GM12874 (cell line): ENCODE measurements at regions not wholly inside any gene's neighbourhood (a gene's known extent, or its start where the extent isn't known, plus 50 kb on each side); places are given as distances from the start of the nearest gene placed in this dataset.

ENCODE experiments used
- TF ChIP-seq, protein P1 (sequence below): IDR thresholded peaks from 2 replicates; pipeline ENCODE4 v1.5.1; 2011; ENCODE audit warnings: low read depth, mild to moderate bottlenecking, control low read depth, low read length, moderate library complexity; ENCODE audit not compliant: insufficient read depth

DNA sequence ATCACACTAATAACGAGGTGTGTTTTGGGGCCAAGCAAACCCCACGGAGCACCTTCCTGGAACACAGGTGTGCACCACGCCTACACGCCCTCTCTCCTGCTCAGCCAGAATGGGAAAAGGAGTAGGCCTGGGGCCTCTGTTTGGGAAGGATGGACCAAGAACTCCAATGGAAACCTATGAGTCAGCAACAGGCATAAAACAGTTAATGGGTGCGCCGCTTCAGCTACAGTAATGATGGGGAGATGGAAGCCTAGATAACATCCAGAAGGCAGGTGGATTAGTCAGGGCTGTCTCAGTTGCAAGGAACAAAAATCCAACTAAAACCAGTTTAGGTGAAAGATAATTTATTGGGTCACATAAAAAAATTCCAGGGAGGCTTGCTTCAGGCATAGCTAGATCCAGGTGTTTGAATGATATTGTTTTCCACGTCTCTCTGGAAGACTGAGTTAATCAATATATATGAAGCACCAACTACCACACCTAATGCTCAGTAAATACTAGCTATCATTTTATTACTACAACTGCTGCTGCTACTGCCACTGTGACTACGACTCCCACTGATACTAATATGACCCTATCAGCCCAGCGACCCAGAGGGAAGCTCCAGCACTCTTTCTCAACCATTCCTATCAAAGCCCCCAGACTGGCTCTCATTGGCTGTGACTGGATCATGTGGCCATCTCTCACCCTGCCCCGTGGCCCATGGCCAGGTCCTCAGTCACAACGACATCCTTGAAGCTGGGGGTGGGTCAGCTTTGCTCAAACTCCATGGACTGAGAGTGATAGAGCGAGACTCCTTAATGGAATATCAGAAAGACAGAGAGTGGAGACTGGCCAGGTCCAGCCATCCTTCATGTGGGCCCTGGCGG lies 155.2 kb upstream of the PTPN1 start:
- TF ChIP-seq, protein P1, sequence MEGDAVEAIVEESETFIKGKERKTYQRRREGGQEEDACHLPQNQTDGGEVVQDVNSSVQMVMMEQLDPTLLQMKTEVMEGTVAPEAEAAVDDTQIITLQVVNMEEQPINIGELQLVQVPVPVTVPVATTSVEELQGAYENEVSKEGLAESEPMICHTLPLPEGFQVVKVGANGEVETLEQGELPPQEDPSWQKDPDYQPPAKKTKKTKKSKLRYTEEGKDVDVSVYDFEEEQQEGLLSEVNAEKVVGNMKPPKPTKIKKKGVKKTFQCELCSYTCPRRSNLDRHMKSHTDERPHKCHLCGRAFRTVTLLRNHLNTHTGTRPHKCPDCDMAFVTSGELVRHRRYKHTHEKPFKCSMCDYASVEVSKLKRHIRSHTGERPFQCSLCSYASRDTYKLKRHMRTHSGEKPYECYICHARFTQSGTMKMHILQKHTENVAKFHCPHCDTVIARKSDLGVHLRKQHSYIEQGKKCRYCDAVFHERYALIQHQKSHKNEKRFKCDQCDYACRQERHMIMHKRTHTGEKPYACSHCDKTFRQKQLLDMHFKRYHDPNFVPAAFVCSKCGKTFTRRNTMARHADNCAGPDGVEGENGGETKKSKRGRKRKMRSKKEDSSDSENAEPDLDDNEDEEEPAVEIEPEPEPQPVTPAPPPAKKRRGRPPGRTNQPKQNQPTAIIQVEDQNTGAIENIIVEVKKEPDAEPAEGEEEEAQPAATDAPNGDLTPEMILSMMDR: no peak

GRCh38 chr20:50355590-50356524 lies 154.3 kb upstream of the PTPN1 start:
- TF ChIP-seq, protein P1: no peak

DNA sequence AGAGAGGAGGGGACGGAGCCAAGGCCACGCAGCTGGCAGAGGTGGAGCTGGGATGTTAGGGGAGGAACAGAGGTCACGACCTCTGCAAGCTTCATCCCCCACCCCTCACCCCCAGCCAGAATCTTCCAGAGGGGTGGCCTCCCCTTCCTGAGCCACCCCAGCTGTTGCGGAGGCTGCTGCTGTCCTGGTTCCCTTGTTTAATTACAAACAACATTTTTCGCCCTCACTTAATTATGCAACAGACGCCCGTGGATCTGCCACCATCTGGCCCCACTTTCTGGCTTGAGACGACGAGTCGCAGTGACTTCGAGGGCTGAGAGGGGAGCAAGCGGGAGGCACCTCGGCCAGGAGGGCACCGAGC lies 153.7 kb upstream of the PTPN1 start:
- TF ChIP-seq, protein P1: no peak

DNA sequence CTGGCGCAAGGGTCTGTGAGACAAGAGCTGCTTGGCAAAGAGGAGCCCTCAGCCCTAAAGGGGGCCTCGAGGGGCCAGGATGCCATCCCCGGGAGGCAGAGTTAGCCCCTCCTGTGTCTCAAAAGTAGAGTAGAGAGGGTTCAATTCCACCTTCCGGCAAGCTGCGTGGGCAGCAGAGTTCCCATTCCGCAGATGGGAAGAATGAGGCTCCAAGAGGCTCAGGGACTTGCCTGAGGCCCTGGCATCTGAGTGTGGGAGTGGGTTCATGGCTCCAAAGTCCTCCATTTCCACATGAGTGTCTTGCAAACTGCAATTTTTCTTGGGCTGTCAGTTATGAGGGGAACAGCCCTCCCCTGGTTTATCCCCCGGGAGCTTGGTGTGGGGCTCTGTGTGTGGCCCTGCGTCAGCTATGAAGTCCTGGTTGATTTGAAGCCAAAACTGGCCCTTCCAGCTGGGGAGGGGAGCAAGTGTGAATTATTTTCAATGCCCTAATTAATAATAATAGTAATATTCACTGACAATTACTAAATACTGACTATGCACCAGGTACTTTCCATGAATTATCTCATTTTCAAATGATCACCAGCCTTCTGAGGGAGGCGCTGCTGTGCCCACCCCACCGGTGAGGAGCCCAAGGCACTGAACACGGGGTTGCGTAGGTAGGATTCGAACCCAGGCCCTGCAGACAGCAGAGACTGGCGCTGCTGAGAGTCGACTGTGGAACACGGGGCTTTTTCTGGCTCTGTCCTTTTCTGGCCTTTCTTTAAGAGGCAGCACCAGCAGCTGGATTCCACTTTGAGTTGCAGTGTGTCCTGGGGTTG lies 153.0 kb upstream of the PTPN1 start:
- TF ChIP-seq, protein P1: no peak

DNA sequence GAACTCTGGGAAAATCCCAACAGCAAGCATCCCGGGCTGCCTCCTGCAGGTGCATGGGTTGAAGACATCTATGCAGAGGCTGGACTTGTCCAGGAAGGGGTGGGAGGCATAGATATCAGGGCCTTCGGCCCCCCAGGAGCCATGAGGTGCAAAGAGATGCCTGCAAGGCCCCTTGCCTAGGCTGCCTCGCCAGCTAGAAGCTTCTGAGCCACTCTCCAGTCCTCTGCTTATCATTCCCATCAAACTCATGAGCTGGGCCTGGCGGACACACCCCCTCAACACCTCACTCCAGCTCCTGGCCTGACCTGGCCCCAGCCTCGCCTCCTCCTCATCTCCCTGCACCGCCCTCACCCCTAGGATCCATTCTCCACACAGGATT lies 152.4 kb upstream of the PTPN1 start:
- TF ChIP-seq, protein P1: no peak

GRCh38 chr20:50358166-50358565 lies 152.0 kb upstream of the PTPN1 start:
- TF ChIP-seq, protein P1: no peak

- TF ChIP-seq, protein P1: no peak
Measured at GRCh38 chr20:50358971-50359370, 151.2 kb upstream of the PTPN1 start.
